ENCODE measurements at regions not wholly inside any gene's neighbourhood (a gene's known extent, or its start where the extent isn't known, plus 50 kb on each side); places are given as distances from the start of the nearest gene placed in this dataset.

DNA sequence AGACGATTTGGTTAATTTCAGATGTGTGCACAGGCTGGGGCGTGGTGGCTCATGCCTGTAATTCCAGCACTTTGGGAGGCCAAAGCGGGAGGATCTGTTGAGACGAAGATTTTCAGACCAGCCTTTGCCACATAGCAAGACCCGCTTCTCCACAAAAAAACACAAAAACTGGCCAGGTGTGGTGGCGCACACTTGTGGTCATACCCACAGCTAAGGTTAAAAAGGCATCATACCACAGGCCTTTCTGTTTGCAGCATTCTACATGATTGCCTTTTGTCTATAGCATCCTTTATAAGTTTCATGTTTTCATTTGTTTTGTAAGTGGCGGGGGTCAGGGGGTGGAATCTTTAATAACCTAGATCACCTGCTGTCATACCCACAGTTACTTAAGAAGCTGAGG is 239.9 kb upstream of the NOX3 start:
- TF ChIP-seq, protein P1, sequence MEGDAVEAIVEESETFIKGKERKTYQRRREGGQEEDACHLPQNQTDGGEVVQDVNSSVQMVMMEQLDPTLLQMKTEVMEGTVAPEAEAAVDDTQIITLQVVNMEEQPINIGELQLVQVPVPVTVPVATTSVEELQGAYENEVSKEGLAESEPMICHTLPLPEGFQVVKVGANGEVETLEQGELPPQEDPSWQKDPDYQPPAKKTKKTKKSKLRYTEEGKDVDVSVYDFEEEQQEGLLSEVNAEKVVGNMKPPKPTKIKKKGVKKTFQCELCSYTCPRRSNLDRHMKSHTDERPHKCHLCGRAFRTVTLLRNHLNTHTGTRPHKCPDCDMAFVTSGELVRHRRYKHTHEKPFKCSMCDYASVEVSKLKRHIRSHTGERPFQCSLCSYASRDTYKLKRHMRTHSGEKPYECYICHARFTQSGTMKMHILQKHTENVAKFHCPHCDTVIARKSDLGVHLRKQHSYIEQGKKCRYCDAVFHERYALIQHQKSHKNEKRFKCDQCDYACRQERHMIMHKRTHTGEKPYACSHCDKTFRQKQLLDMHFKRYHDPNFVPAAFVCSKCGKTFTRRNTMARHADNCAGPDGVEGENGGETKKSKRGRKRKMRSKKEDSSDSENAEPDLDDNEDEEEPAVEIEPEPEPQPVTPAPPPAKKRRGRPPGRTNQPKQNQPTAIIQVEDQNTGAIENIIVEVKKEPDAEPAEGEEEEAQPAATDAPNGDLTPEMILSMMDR (IDR thresholded peaks at IDR 0.05), result no peak
- TF ChIP-seq POLR2A (IDR thresholded peaks at IDR 0.05), result no peak
